GM23338 (cell line): ENCODE measurements at regions not wholly inside any gene's neighbourhood (a gene's known extent, or its start where the extent isn't known, plus 50 kb on each side); places are given as distances from the start of the nearest gene placed in this dataset.

Experiments used
- ATAC-seq: fragments of 200-7000 bp; cut with Tn5 transposase; 3 replicates; pipeline ENCODE4 v1.9.1; 2020
- DNase-seq: peaks from one replicate; pipeline ENCODE4 v3.0.0-alpha.2; 2015; ENCODE audit warnings: low spot score
- H2AFZ ChIP-seq: fragments of 200-600 bp; sonication (generic); 2 replicates; pipeline ENCODE4 v1.8.0; 2016; ENCODE audit warnings: antibody characterized with exemption, mild to moderate bottlenecking, moderate library complexity
- H3F3A ChIP-seq: fragments of 200-600 bp; sonication (generic); replicated peaks from 2 replicates; pipeline ENCODE4 v1.8.0; 2017; ENCODE audit warnings: antibody characterized with exemption, mixed run types, low read depth
- H3K27ac ChIP-seq: fragments of 200-600 bp; sonication (generic); 2 replicates; pipeline ENCODE4 v1.6.1; 2016; ENCODE audit warnings: low read depth
- H3K27me3 ChIP-seq: fragments of 200-600 bp; sonication (generic); 2 replicates; pipeline ENCODE4 v1.8.0; 2016; ENCODE audit warnings: mild to moderate bottlenecking, mixed run types, moderate library complexity; ENCODE audit not compliant: insufficient read depth
- H3K36me3 ChIP-seq: fragments of 200-600 bp; sonication (generic); 2 replicates; pipeline ENCODE4 v1.8.0; 2016; ENCODE audit warnings: mild to moderate bottlenecking; ENCODE audit not compliant: insufficient read depth
- H3K4me1 ChIP-seq: fragments of 200-600 bp; sonication (generic); 2 replicates; pipeline ENCODE4 v1.8.0; 2016; ENCODE audit warnings: mild to moderate bottlenecking, moderate library complexity; ENCODE audit not compliant: insufficient read depth
- H3K4me2 ChIP-seq: fragments of 200-600 bp; sonication (generic); 2 replicates; pipeline ENCODE4 v1.7.1; 2017; ENCODE audit warnings: mixed run types
- H3K4me3 ChIP-seq: fragments of 200-600 bp; sonication (generic); 2 replicates; pipeline ENCODE4 v1.6.1; 2016; ENCODE audit warnings: mixed run types
- H3K79me2 ChIP-seq: fragments of 200-600 bp; sonication (generic); replicated peaks from 2 replicates; pipeline ENCODE4 v1.8.0; 2017; ENCODE audit warnings: mild to moderate bottlenecking; ENCODE audit not compliant: insufficient read depth
- H3K9me2 ChIP-seq: fragments of 200-600 bp; sonication (generic); 2 replicates; pipeline ENCODE4 v1.8.0; 2017; ENCODE audit not compliant: insufficient read depth
- H4K20me1 ChIP-seq: fragments of 200-600 bp; sonication (generic); replicated peaks from 2 replicates; pipeline ENCODE4 v1.8.0; 2017; ENCODE audit warnings: mild to moderate bottlenecking; ENCODE audit not compliant: insufficient read depth
- H3K27ac Mint-ChIP-seq: 2 replicates; pipeline ENCODE4 v1.8.0; 2020; ENCODE audit warnings: inconsistent platforms, mild to moderate bottlenecking, moderate library complexity, mixed read lengths
- H3K27me3 Mint-ChIP-seq: 3 replicates; pipeline ENCODE4 v1.8.0; 2022; ENCODE audit warnings: low read depth, mild to moderate bottlenecking, moderate library complexity, mixed read lengths, inconsistent platforms; ENCODE audit not compliant: insufficient read depth, poor library complexity
- H3K36me3 Mint-ChIP-seq: 3 replicates; pipeline ENCODE4 v1.8.0; 2021; ENCODE audit warnings: low read depth, mild to moderate bottlenecking, inconsistent platforms, moderate library complexity, mixed read lengths
- H3K4me1 Mint-ChIP-seq: 3 replicates; pipeline ENCODE4 v1.8.0; 2020; ENCODE audit warnings: mild to moderate bottlenecking, inconsistent platforms, mixed read lengths
- H3K4me3 Mint-ChIP-seq: 3 replicates; pipeline ENCODE4 v1.8.0; 2021; ENCODE audit warnings: moderate library complexity, mild to moderate bottlenecking, inconsistent platforms, mixed read lengths
- H3K9me3 Mint-ChIP-seq: 3 replicates; pipeline ENCODE4 v1.8.0; 2020; ENCODE audit warnings: moderate library complexity, mild to moderate bottlenecking, inconsistent platforms, mixed read lengths
- CREB1 ChIP-seq: fragments of 250-450 bp; sonication (Bioruptor Pico); IDR thresholded peaks from 2 replicates; pipeline ENCODE4 v1.5.0; 2020; ENCODE audit warnings: low read depth, mild to moderate bottlenecking, moderate library complexity
- EZH2phosphoT487 ChIP-seq: fragments of 200-600 bp; sonication (generic); IDR thresholded peaks from one replicate; pipeline ENCODE4 v1.8.1; 2018; ENCODE audit warnings: antibody characterized with exemption; ENCODE audit not compliant: unreplicated experiment
- NANOG ChIP-seq: IDR thresholded peaks from 2 replicates; pipeline ENCODE4 v1.6.1; 2016; ENCODE audit warnings: antibody characterized with exemption, borderline replicate concordance
- POLR2AphosphoS5 ChIP-seq: IDR thresholded peaks from 2 replicates; pipeline ENCODE4 v1.6.1; 2016; ENCODE audit warnings: antibody characterized with exemption, low read depth
- STAT1 ChIP-seq: IDR thresholded peaks from one replicate; pipeline ENCODE4 v1.6.1; 2016; ENCODE audit warnings: antibody characterized with exemption; ENCODE audit not compliant: unreplicated experiment
- TF ChIP-seq, protein P1 (sequence below): IDR thresholded peaks from one replicate; pipeline ENCODE4 v1.6.1; 2018; ENCODE audit warnings: antibody characterized with exemption; ENCODE audit not compliant: unreplicated experiment
- TF ChIP-seq, protein P2 (sequence below): fragments of 250-450 bp; sonication (Bioruptor Pico); IDR thresholded peaks from 2 replicates; pipeline ENCODE4 v1.5.0; 2020; ENCODE audit warnings: mild to moderate bottlenecking, moderate library complexity

- TF ChIP-seq, protein P1, sequence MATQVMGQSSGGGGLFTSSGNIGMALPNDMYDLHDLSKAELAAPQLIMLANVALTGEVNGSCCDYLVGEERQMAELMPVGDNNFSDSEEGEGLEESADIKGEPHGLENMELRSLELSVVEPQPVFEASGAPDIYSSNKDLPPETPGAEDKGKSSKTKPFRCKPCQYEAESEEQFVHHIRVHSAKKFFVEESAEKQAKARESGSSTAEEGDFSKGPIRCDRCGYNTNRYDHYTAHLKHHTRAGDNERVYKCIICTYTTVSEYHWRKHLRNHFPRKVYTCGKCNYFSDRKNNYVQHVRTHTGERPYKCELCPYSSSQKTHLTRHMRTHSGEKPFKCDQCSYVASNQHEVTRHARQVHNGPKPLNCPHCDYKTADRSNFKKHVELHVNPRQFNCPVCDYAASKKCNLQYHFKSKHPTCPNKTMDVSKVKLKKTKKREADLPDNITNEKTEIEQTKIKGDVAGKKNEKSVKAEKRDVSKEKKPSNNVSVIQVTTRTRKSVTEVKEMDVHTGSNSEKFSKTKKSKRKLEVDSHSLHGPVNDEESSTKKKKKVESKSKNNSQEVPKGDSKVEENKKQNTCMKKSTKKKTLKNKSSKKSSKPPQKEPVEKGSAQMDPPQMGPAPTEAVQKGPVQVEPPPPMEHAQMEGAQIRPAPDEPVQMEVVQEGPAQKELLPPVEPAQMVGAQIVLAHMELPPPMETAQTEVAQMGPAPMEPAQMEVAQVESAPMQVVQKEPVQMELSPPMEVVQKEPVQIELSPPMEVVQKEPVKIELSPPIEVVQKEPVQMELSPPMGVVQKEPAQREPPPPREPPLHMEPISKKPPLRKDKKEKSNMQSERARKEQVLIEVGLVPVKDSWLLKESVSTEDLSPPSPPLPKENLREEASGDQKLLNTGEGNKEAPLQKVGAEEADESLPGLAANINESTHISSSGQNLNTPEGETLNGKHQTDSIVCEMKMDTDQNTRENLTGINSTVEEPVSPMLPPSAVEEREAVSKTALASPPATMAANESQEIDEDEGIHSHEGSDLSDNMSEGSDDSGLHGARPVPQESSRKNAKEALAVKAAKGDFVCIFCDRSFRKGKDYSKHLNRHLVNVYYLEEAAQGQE = no peak
- no peak for TF ChIP-seq CREB1
These were observed 87.6 kb upstream of the CPLX2 start (continued) for GRCh38 chr5:175783739-175784138.

DNA sequence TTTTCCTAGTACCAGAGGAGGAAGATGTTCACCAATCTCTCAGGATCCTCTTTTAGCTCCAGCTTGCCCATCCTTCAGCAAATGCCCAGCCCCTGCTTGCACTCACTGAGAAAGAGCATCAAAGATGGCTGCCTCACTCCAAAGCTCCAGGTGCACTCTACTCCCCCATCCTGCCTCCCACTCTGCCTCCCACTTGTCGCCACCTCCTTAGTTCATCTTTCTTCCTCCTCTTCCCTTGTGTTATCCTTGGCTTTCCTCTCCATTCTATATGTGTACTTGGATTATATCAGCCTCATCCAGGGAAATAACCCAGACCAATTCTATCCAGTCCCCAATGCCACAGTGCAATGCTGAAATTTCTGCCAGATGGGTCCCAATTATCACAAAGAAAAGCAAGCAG lies 87.1 kb upstream of the CPLX2 start:
- Histone ChIP-seq H3K79me2 (no peaks in the 10 kb centered on the region), H2AFZ (no peak overlapping the region), H3K36me3 (no peaks in the 10 kb centered on the region), H3K4me1 (no peaks in the 10 kb centered on the region), H3K9me2 (0 out of 2 replicates have a peak, but pooled peaks cover 3% of the 10 kb centered on the region), H3K4me2 (no peak overlapping the region), H3K4me3 (no peak overlapping the region), H4K20me1 (no peaks in the 10 kb centered on the region), H3K27me3 (no peaks in the 10 kb centered on the region), H3K27ac (no peak overlapping the region), H3F3A (no peaks in the 10 kb centered on the region)
- DNase-seq (no peak), ATAC-seq (no peak)
- Mint-ChIP-seq H3K36me3 (no peaks in the 10 kb centered on the region), H3K4me1 (no peaks in the 10 kb centered on the region), H3K9me3 (no peaks in the 10 kb centered on the region), H3K27me3 (no peaks in the 10 kb centered on the region), H3K4me3 (no peak overlapping the region), H3K27ac (no peak overlapping the region)
- TF ChIP-seq STAT1 = no peak

GRCh38 chr5:175785681-175786080 lies 85.7 kb upstream of the CPLX2 start:
- DNase-seq = no peak
- Histone ChIP-seq H3K9me2 (0 out of 2 replicates have a peak, but pooled peaks cover 3% of the 10 kb centered on the region), H3K4me1 (no peaks in the 10 kb centered on the region), H4K20me1 (no peaks in the 10 kb centered on the region; the same call in 1 of the 2 replicates), H3K4me3 (no peak overlapping the region), H3K27me3 (no peaks in the 10 kb centered on the region), H2AFZ (no peak overlapping the region), H3K27ac (no peak overlapping the region), H3F3A (no peaks in the 10 kb centered on the region), H3K36me3 (no peaks in the 10 kb centered on the region), H3K4me2 (no peak overlapping the region), H3K79me2 (no peaks in the 10 kb centered on the region)
- Mint-ChIP-seq H3K36me3 (no peaks in the 10 kb centered on the region), H3K4me3 (no peak overlapping the region), H3K9me3 (no peaks in the 10 kb centered on the region), H3K4me1 (no peaks in the 10 kb centered on the region), H3K27ac (no peak overlapping the region), H3K27me3 (no peaks in the 10 kb centered on the region)
- ATAC-seq = no peak
- TF ChIP-seq EZH2phosphoT487 = no peak
- no peak for TF ChIP-seq CREB1
- TF ChIP-seq, protein P2, sequence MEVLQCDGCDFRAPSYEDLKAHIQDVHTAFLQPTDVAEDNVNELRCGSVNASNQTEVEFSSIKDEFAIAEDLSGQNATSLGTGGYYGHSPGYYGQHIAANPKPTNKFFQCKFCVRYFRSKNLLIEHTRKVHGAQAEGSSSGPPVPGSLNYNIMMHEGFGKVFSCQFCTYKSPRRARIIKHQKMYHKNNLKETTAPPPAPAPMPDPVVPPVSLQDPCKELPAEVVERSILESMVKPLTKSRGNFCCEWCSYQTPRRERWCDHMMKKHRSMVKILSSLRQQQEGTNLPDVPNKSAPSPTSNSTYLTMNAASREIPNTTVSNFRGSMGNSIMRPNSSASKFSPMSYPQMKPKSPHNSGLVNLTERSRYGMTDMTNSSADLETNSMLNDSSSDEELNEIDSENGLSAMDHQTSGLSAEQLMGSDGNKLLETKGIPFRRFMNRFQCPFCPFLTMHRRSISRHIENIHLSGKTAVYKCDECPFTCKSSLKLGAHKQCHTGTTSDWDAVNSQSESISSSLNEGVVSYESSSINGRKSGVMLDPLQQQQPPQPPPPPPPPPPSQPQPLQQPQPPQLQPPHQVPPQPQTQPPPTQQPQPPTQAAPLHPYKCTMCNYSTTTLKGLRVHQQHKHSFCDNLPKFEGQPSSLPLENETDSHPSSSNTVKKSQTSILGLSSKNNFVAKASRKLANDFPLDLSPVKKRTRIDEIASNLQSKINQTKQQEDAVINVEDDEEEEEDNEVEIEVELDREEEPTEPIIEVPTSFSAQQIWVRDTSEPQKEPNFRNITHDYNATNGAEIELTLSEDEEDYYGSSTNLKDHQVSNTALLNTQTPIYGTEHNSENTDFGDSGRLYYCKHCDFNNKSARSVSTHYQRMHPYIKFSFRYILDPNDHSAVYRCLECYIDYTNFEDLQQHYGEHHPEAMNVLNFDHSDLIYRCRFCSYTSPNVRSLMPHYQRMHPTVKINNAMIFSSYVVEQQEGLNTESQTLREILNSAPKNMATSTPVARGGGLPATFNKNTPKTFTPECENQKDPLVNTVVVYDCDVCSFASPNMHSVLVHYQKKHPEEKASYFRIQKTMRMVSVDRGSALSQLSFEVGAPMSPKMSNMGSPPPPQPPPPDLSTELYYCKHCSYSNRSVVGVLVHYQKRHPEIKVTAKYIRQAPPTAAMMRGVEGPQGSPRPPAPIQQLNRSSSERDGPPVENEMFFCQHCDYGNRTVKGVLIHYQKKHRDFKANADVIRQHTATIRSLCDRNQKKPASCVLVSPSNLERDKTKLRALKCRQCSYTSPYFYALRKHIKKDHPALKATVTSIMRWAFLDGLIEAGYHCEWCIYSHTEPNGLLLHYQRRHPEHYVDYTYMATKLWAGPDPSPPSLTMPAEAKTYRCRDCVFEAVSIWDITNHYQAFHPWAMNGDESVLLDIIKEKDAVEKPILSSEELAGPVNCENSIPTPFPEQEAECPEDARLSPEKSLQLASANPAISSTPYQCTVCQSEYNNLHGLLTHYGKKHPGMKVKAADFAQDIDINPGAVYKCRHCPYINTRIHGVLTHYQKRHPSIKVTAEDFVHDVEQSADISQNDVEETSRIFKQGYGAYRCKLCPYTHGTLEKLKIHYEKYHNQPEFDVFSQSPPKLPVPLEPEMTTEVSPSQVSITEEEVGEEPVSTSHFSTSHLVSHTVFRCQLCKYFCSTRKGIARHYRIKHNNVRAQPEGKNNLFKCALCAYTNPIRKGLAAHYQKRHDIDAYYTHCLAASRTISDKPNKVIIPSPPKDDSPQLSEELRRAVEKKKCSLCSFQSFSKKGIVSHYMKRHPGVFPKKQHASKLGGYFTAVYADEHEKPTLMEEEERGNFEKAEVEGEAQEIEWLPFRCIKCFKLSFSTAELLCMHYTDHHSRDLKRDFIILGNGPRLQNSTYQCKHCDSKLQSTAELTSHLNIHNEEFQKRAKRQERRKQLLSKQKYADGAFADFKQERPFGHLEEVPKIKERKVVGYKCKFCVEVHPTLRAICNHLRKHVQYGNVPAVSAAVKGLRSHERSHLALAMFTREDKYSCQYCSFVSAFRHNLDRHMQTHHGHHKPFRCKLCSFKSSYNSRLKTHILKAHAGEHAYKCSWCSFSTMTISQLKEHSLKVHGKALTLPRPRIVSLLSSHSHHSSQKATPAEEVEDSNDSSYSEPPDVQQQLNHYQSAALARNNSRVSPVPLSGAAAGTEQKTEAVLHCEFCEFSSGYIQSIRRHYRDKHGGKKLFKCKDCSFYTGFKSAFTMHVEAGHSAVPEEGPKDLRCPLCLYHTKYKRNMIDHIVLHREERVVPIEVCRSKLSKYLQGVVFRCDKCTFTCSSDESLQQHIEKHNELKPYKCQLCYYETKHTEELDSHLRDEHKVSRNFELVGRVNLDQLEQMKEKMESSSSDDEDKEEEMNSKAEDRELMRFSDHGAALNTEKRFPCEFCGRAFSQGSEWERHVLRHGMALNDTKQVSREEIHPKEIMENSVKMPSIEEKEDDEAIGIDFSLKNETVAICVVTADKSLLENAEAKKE = no peak
- no peak for TF ChIP-seq POLR2AphosphoS5
- TF ChIP-seq, protein P1 = no peak
- no peak for TF ChIP-seq NANOG
